ENCODE measurements at regions not wholly inside any gene's neighbourhood (a gene's known extent, or its start where the extent isn't known, plus 50 kb on each side); places are given as distances from the start of the nearest gene placed in this dataset.

DNA sequence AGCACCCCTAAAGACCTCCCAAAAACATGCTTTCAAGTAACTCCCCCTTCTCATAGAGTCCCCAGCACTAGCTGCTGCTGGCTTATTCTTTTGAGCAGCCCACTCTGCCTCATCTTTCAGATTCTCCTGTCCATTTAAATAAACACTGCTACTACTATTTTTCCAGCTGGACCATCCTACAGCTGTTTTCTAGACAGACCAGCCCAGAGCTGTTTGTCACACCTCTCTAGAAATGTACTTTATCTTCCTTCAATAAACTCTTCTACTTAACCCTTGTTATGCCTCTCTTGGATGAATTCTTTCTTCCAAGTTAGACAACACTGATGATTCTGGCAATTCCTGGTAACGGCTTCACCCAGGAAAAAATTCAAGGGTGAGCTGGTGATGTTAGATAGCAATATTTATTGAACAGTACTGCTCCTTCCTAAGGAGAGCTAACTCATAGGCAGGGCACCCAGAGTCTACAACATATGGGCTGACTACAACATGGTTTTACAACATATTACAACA is 995.7 kb downstream of the LRFN5 start:
- Mint-ChIP-seq H3K27me3 (no peaks in the 10 kb centered on the region), H3K36me3 (no peaks in the 10 kb centered on the region), H3K4me1 (no peaks in the 10 kb centered on the region), H3K27ac (no peak overlapping the region), H3K9me3 (peaks cover 7 to 19% (median 16%) of the 10 kb centered on the region in 3 donors), H3K4me3 (no peak overlapping the region)
- Histone ChIP-seq H3K27me3 (replicated peaks in 1 of 2; ENCODE audit: control insufficient read depth in 2 of 2, extremely low read depth in 1 of 2, insufficient read depth in 2 of 2, low read length in 1 of 2) (no peaks in the 10 kb centered on the region), H3K9me3 (no peaks in the 10 kb centered on the region), H3K4me3 (ENCODE audit: control insufficient read depth in 1 of 2, extremely low read depth in 1 of 2, low read length in 1 of 2) (no peak overlapping the region), H3K36me3 (ENCODE audit: control insufficient read depth in 2 of 2, extremely low read depth in 1 of 2, insufficient read depth in 1 of 2, low read length in 1 of 2) (no peaks in the 10 kb centered on the region), H3K27ac (ENCODE audit: low read length) (no peak overlapping the region), H3K4me1 (ENCODE audit: control insufficient read depth in 1 of 2, extremely low read depth in 1 of 2, insufficient read depth in 2 of 2, low read length in 2 of 2) (no peaks in the 10 kb centered on the region)
- ChIA-PET POLR2A (no interaction called here), CTCF (interaction anchor here in 1 of 2 donors (0.6 kb wide), 1 partner anchor 848 kb away, joined by 3 read pairs; no protein-coding TSS in a partner anchor)
- no CpG with 5 or more reads among the region's 1 CpG for WGBS (ENCODE audit: insufficient coverage)
- ATAC-seq (replicated peaks in 1 of 4), result no peak
- DNase-seq, result no peak

DNA sequence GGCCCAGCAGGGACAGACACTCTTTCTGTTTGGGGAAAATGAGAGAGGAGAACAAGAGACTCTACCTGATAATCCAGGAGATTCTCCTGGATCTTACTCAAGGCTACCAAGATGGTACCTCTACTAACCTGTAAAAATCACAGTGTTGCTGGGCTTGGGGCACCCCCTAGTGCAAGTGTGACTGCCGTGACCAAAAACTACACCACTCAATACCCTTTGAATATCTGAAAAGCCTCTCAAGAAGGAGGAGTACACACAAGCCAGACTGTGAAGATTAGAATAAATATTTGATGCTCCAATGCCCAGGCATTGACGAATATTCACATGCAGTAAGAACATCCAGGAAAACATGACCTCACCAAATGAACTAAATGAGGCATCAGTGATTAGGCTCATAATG is 965.4 kb downstream of the LRFN5 start:
- POLR2A ChIA-PET, result no interaction called here
- no peaks in the 10 kb centered on the region for H3K4me1 Mint-ChIP-seq

GRCh38 chr14:42569227-42569626 is 962.6 kb downstream of the LRFN5 start:
- H3K27ac Mint-ChIP-seq, result no peak overlapping the region
- H3K4me3 Mint-ChIP-seq, result no peak overlapping the region

More for the DNA sequence above, 965.4 kb downstream of the LRFN5 start:
- Mint-ChIP-seq H3K27me3 (no peaks in the 10 kb centered on the region), H3K36me3 (no peaks in the 10 kb centered on the region), H3K4me3 (no peak overlapping the region), H3K27ac (no peak overlapping the region), H3K9me3 (peaks cover 21 to 34% (median 28%) of the 10 kb centered on the region in 3 donors)
- Histone ChIP-seq H3K27me3 (replicated peaks in 1 of 2; ENCODE audit: control insufficient read depth in 2 of 2, extremely low read depth in 1 of 2, insufficient read depth in 2 of 2, low read length in 1 of 2) (no peaks in the 10 kb centered on the region), H3K9me3 (no peaks in the 10 kb centered on the region), H3K36me3 (ENCODE audit: control insufficient read depth in 2 of 2, extremely low read depth in 1 of 2, insufficient read depth in 1 of 2, low read length in 1 of 2) (no peaks in the 10 kb centered on the region), H3K4me1 (ENCODE audit: control insufficient read depth in 1 of 2, extremely low read depth in 1 of 2, insufficient read depth in 2 of 2, low read length in 2 of 2) (no peaks in the 10 kb centered on the region), H3K4me3 (ENCODE audit: control insufficient read depth in 1 of 2, extremely low read depth in 1 of 2, low read length in 1 of 2) (no peak overlapping the region), H3K27ac (ENCODE audit: low read length) (no peak overlapping the region)
- CTCF ChIA-PET, result no interaction called here
- DNase-seq, result no peak
- whole genome bisulfite sequencing (ENCODE audit: insufficient coverage), result no CpG with 5 or more reads among the region's 2 CpGs
- no peak for ATAC-seq (replicated peaks in 1 of 4)

DNA sequence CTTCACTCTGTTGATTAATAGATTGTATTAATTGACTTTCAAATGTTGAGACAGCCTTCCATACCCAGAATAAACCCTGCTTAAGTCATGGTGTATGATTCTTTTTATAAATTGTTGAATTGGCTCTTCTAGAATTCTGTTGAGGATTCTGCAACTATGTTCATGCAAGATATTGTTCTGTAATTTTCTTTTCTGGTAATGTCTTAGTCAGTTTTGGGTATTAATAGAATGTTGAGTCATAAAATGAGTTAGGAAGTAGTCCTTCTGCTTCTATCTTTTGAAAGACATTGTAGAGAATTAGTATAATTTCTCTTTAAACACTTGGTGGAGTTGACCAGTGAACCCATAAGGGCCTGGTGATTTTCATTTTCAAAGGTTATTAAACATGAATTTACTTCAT is 958.9 kb downstream of the LRFN5 start:
- Mint-ChIP-seq H3K9me3 (peaks cover 0 to 21% (median 8%) of the 10 kb centered on the region in 3 donors), H3K27ac (no peak overlapping the region)
- POLR2A ChIA-PET, result no interaction called here

More at GRCh38 chr14:42569227-42569626, 962.6 kb downstream of the LRFN5 start:
- H3K9me3 Mint-ChIP-seq, result peaks cover 10 to 19% (median 12%) of the 10 kb centered on the region in 3 donors
- H3K9me3 ChIP-seq, result no peaks in the 10 kb centered on the region
- H3K4me1 Mint-ChIP-seq, result no peaks in the 10 kb centered on the region
- DNase-seq (no peak), ATAC-seq (replicated peaks in 1 of 4) (no peak)
- H3K36me3 Mint-ChIP-seq, result no peaks in the 10 kb centered on the region
- WGBS (ENCODE audit: insufficient coverage), result no CpG with 5 or more reads among the region's 3 CpGs
- no peaks in the 10 kb centered on the region for H3K36me3 ChIP-seq (ENCODE audit: control insufficient read depth in 2 of 2, extremely low read depth in 1 of 2, insufficient read depth in 1 of 2, low read length in 1 of 2)
- H3K4me1 ChIP-seq (ENCODE audit: control insufficient read depth in 1 of 2, extremely low read depth in 1 of 2, insufficient read depth in 2 of 2, low read length in 2 of 2), result no peaks in the 10 kb centered on the region
- CTCF ChIA-PET, result no interaction called here
- no peak overlapping the region for H3K27ac ChIP-seq (ENCODE audit: low read length)
- no peak overlapping the region for H3K4me3 ChIP-seq (ENCODE audit: control insufficient read depth in 1 of 2, extremely low read depth in 1 of 2, low read length in 1 of 2)
- no peaks in the 10 kb centered on the region for H3K27me3 Mint-ChIP-seq
- POLR2A ChIA-PET, result no interaction called here
- no peaks in the 10 kb centered on the region for H3K27me3 ChIP-seq (replicated peaks in 1 of 2; ENCODE audit: control insufficient read depth in 2 of 2, extremely low read depth in 1 of 2, insufficient read depth in 2 of 2, low read length in 1 of 2)

GRCh38 chr14:42563313-42563712 is 956.6 kb downstream of the LRFN5 start:
- Mint-ChIP-seq H3K4me3 (no peak overlapping the region), H3K9me3 (peaks cover 4 to 18% (median 7%) of the 10 kb centered on the region in 3 donors), H3K27ac (no peak overlapping the region), H3K27me3 (no peaks in the 10 kb centered on the region), H3K36me3 (no peaks in the 10 kb centered on the region), H3K4me1 (no peaks in the 10 kb centered on the region)
- ChIA-PET CTCF (no interaction called here), POLR2A (no interaction called here)
- H3K27ac ChIP-seq (ENCODE audit: low read length), result no peak overlapping the region
- no peaks in the 10 kb centered on the region for H3K4me1 ChIP-seq (ENCODE audit: control insufficient read depth in 1 of 2, extremely low read depth in 1 of 2, insufficient read depth in 2 of 2, low read length in 2 of 2)
- no peaks in the 10 kb centered on the region for H3K27me3 ChIP-seq (replicated peaks in 1 of 2; ENCODE audit: control insufficient read depth in 2 of 2, extremely low read depth in 1 of 2, insufficient read depth in 2 of 2, low read length in 1 of 2)
- H3K36me3 ChIP-seq (ENCODE audit: control insufficient read depth in 2 of 2, extremely low read depth in 1 of 2, insufficient read depth in 1 of 2, low read length in 1 of 2), result no peaks in the 10 kb centered on the region
- H3K4me3 ChIP-seq (ENCODE audit: control insufficient read depth in 1 of 2, extremely low read depth in 1 of 2, low read length in 1 of 2), result no peak overlapping the region
- H3K9me3 ChIP-seq, result no peaks in the 10 kb centered on the region
- no peak for DNase-seq
- ATAC-seq (replicated peaks in 1 of 4), result no peak

More for the DNA sequence above, 958.9 kb downstream of the LRFN5 start:
- Histone ChIP-seq H3K36me3 (ENCODE audit: control insufficient read depth in 2 of 2, extremely low read depth in 1 of 2, insufficient read depth in 1 of 2, low read length in 1 of 2) (no peaks in the 10 kb centered on the region), H3K4me3 (ENCODE audit: control insufficient read depth in 1 of 2, extremely low read depth in 1 of 2, low read length in 1 of 2) (no peak overlapping the region), H3K27ac (ENCODE audit: low read length) (no peak overlapping the region), H3K4me1 (ENCODE audit: control insufficient read depth in 1 of 2, extremely low read depth in 1 of 2, insufficient read depth in 2 of 2, low read length in 2 of 2) (no peaks in the 10 kb centered on the region), H3K27me3 (replicated peaks in 1 of 2; ENCODE audit: control insufficient read depth in 2 of 2, extremely low read depth in 1 of 2, insufficient read depth in 2 of 2, low read length in 1 of 2) (no peaks in the 10 kb centered on the region), H3K9me3 (no peaks in the 10 kb centered on the region)
- Mint-ChIP-seq H3K27me3 (no peaks in the 10 kb centered on the region), H3K4me3 (no peak overlapping the region), H3K4me1 (no peaks in the 10 kb centered on the region), H3K36me3 (no peaks in the 10 kb centered on the region)
- DNase-seq, result no peak
- CTCF ChIA-PET, result no interaction called here
- ATAC-seq (replicated peaks in 1 of 4), result no peak

- Mint-ChIP-seq H3K4me3 (no peak overlapping the region), H3K4me1 (no peaks in the 10 kb centered on the region), H3K27me3 (no peaks in the 10 kb centered on the region), H3K36me3 (no peaks in the 10 kb centered on the region), H3K9me3 (peaks cover 13 to 18% (median 15%) of the 10 kb centered on the region in 3 donors), H3K27ac (no peak overlapping the region)
- no peak for DNase-seq
- WGBS (ENCODE audit: insufficient coverage), result no CpG with 5 or more reads among the region's 2 CpGs
- no peak for ATAC-seq (replicated peaks in 1 of 4)
- Histone ChIP-seq H3K27me3 (replicated peaks in 1 of 2; ENCODE audit: control insufficient read depth in 2 of 2, extremely low read depth in 1 of 2, insufficient read depth in 2 of 2, low read length in 1 of 2) (no peaks in the 10 kb centered on the region), H3K4me3 (ENCODE audit: control insufficient read depth in 1 of 2, extremely low read depth in 1 of 2, low read length in 1 of 2) (no peak overlapping the region), H3K9me3 (no peaks in the 10 kb centered on the region), H3K36me3 (ENCODE audit: control insufficient read depth in 2 of 2, extremely low read depth in 1 of 2, insufficient read depth in 1 of 2, low read length in 1 of 2) (no peaks in the 10 kb centered on the region), H3K4me1 (ENCODE audit: control insufficient read depth in 1 of 2, extremely low read depth in 1 of 2, insufficient read depth in 2 of 2, low read length in 2 of 2) (no peaks in the 10 kb centered on the region), H3K27ac (ENCODE audit: low read length) (no peak overlapping the region)
- ChIA-PET CTCF (no interaction called here), POLR2A (no interaction called here)
These were observed 949.9 kb downstream of the LRFN5 start for GRCh38 chr14:42556551-42556950.

- no peaks in the 10 kb centered on the region for H3K4me1 Mint-ChIP-seq
- no peak overlapping the region for H3K4me3 Mint-ChIP-seq
- no CpG with 5 or more reads among the region's 2 CpGs for WGBS (ENCODE audit: insufficient coverage)
- H3K9me3 Mint-ChIP-seq, result peaks cover 11 to 19% (median 18%) of the 10 kb centered on the region in 3 donors
- H3K4me1 ChIP-seq (ENCODE audit: control insufficient read depth in 1 of 2, extremely low read depth in 1 of 2, insufficient read depth in 2 of 2, low read length in 2 of 2), result no peaks in the 10 kb centered on the region
- no peaks in the 10 kb centered on the region for H3K36me3 ChIP-seq (ENCODE audit: control insufficient read depth in 2 of 2, extremely low read depth in 1 of 2, insufficient read depth in 1 of 2, low read length in 1 of 2)
- no peak overlapping the region for H3K27ac Mint-ChIP-seq
- H3K36me3 Mint-ChIP-seq, result no peaks in the 10 kb centered on the region
- H3K27ac ChIP-seq (ENCODE audit: low read length), result no peak overlapping the region
- H3K27me3 Mint-ChIP-seq, result no peaks in the 10 kb centered on the region
- ChIA-PET CTCF (no interaction called here), POLR2A (no interaction called here)
- no peak for DNase-seq
- H3K4me3 ChIP-seq (ENCODE audit: control insufficient read depth in 1 of 2, extremely low read depth in 1 of 2, low read length in 1 of 2), result no peak overlapping the region
- ATAC-seq (replicated peaks in 1 of 4), result no peak
- H3K9me3 ChIP-seq, result no peaks in the 10 kb centered on the region
- no peaks in the 10 kb centered on the region for H3K27me3 ChIP-seq (replicated peaks in 1 of 2; ENCODE audit: control insufficient read depth in 2 of 2, extremely low read depth in 1 of 2, insufficient read depth in 2 of 2, low read length in 1 of 2)
These were observed 948.7 kb downstream of the LRFN5 start for GRCh38 chr14:42555365-42555764.
